ENCODE measurements at regions not wholly inside any gene's neighbourhood (a gene's known extent, or its start where the extent isn't known, plus 50 kb on each side); places are given as distances from the start of the nearest gene placed in this dataset.
"Not testable (repeated sequence)": the region's sequence is repeated elsewhere in the genome, so short reads cannot be mapped to it uniquely, and the experiment has no call there.

DNA sequence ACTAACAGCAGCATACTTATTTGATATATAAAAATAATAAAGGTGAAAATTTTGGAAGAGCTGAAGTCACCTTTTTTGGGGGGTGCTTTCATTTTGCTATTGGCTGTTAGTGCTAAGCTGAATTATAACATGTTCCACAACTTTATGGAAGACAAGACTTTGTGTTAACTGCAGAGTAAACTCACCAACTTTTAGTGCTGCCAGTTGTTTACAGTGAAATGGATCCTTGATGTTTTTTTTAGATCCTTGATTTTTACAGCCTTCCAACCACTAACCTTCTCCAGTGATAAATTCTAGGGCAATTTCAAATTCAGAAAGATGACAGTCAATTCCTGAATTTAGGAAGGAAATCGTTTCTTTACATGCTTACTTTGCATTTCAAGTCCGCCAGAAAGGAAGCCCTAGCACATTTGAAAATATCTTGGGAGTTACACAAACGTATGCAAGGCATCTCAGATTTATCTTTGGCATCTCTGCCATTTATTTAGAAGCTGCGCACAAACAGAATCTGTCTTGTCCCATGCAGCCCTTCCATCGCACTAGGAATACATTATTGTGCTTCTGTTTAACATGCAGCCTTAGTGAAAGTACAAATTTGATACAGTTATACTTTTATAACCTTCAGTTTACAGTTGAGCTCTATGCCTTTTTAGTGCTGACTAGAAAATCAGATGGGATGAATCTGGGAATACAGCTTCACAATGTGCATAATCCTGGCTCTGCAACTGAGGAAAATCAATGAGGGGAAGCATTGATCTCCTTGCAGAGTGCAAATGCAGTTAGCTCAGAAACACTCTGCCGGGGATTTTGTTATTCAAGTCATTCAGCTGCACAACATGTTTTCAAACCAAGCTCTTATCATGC, 142.4 kb upstream of the ZNF608 start:
- H3K36me3 Mint-ChIP-seq (ENCODE audit: low read depth), result peaks cover 10% of the 10 kb centered on the region
- peak overlapping the region; percentile 60 for H3K27ac Mint-ChIP-seq
- peaks cover 15% of the 10 kb centered on the region for H3K9me3 Mint-ChIP-seq
- Histone ChIP-seq H3K9ac (ENCODE audit: extremely low read depth, low read length, poor library complexity, severe bottlenecking) (no peak overlapping the region), H3K27me3 (ENCODE audit: control insufficient read depth, insufficient read depth, low read length, poor library complexity, severe bottlenecking) (no peaks in the 10 kb centered on the region), H3K4me3 (ENCODE audit: low read length) (no peak overlapping the region), H3K27ac (ENCODE audit: low read depth, low read length) (no peak overlapping the region), H3K36me3 (ENCODE audit: control insufficient read depth, insufficient read depth, low read length) (no peaks in the 10 kb centered on the region), H3K9me3 (ENCODE audit: control insufficient read depth, low read length) (peaks cover 18% of the 10 kb centered on the region), H3K4me1 (ENCODE audit: control insufficient read depth, insufficient read depth, low read length) (peaks cover 13% of the 10 kb centered on the region)
- no peak overlapping the region for H3K4me3 Mint-ChIP-seq
- peaks cover 32% of the 10 kb centered on the region for H3K4me1 Mint-ChIP-seq
- DNase-seq, result no peak
- WGBS, 2 experiments (ENCODE audit: insufficient coverage in 1 of 2, insufficient read length in 1 of 2), result 56 to 62% methylated on average over 5 to 6 of the region's 6 CpGs
- TF ChIP-seq, protein P1, sequence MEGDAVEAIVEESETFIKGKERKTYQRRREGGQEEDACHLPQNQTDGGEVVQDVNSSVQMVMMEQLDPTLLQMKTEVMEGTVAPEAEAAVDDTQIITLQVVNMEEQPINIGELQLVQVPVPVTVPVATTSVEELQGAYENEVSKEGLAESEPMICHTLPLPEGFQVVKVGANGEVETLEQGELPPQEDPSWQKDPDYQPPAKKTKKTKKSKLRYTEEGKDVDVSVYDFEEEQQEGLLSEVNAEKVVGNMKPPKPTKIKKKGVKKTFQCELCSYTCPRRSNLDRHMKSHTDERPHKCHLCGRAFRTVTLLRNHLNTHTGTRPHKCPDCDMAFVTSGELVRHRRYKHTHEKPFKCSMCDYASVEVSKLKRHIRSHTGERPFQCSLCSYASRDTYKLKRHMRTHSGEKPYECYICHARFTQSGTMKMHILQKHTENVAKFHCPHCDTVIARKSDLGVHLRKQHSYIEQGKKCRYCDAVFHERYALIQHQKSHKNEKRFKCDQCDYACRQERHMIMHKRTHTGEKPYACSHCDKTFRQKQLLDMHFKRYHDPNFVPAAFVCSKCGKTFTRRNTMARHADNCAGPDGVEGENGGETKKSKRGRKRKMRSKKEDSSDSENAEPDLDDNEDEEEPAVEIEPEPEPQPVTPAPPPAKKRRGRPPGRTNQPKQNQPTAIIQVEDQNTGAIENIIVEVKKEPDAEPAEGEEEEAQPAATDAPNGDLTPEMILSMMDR (conservative IDR thresholded peaks at IDR 0.05), result no peak
- H3K27me3 Mint-ChIP-seq (ENCODE audit: insufficient read depth), result no peaks in the 10 kb centered on the region

DNA sequence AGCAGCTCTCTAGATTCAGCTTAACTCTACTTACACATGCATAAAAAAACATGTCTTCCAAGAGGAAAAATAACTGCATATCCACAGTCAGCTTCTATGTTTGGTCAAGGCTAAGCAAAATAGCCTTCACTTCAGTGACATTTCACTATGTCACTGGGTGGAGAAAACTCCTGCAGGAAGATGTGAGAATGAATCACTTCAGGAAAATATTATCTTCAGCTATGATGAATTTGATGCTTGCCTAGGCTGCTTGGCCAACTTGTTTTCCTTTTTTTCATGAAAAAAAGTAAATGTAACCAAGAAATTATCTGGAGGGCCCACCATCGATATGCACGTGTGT, 143.0 kb upstream of the ZNF608 start:
- H3K4me3 Mint-ChIP-seq, result no peak overlapping the region
- H3K27ac Mint-ChIP-seq, result no peak overlapping the region
- Histone ChIP-seq H3K27ac (ENCODE audit: low read depth, low read length) (no peak overlapping the region), H3K36me3 (ENCODE audit: control insufficient read depth, insufficient read depth, low read length) (no peaks in the 10 kb centered on the region), H3K9ac (ENCODE audit: extremely low read depth, low read length, poor library complexity, severe bottlenecking) (no peak overlapping the region), H3K9me3 (ENCODE audit: control insufficient read depth, low read length) (peaks cover 18% of the 10 kb centered on the region), H3K4me3 (ENCODE audit: low read length) (no peak overlapping the region), H3K27me3 (ENCODE audit: control insufficient read depth, insufficient read depth, low read length, poor library complexity, severe bottlenecking) (no peaks in the 10 kb centered on the region), H3K4me1 (ENCODE audit: control insufficient read depth, insufficient read depth, low read length) (peaks cover 13% of the 10 kb centered on the region)
- peaks cover 10% of the 10 kb centered on the region for H3K36me3 Mint-ChIP-seq (ENCODE audit: low read depth)
- TF ChIP-seq, protein P1 (conservative IDR thresholded peaks at IDR 0.05), result no peak
- peaks cover 32% of the 10 kb centered on the region for H3K4me1 Mint-ChIP-seq
- no peak for DNase-seq
- peaks cover 15% of the 10 kb centered on the region for H3K9me3 Mint-ChIP-seq
- no peaks in the 10 kb centered on the region for H3K27me3 Mint-ChIP-seq (ENCODE audit: insufficient read depth)
- WGBS, 2 experiments (ENCODE audit: insufficient coverage in 1 of 2, insufficient read length in 1 of 2), result no CpG with 5 or more reads among the region's 2 CpGs

DNA sequence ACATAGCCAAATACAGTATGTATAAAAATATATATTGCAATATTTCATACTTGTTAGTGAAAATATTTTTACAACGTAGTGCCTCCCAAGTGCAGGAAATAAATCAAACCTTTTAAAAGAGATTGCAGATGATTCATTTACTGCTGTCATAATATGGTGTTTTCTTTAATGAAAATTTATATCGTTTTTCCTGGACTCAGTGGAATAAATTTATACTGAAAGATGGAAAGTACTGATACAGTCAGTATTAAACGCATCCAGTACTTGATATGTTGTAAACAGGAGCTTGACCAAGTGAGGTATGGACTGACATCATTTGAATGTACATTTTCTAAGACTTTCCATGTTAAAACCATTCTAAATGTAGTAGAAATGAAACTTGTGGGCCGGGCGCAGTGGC, 143.4 kb upstream of the ZNF608 start:
- Histone ChIP-seq H3K9ac (ENCODE audit: extremely low read depth, low read length, poor library complexity, severe bottlenecking) (no peak overlapping the region), H3K9me3 (ENCODE audit: control insufficient read depth, low read length) (peaks cover 18% of the 10 kb centered on the region), H3K4me1 (ENCODE audit: control insufficient read depth, insufficient read depth, low read length) (peaks cover 13% of the 10 kb centered on the region), H3K27ac (ENCODE audit: low read depth, low read length) (no peak overlapping the region), H3K36me3 (ENCODE audit: control insufficient read depth, insufficient read depth, low read length) (no peaks in the 10 kb centered on the region), H3K27me3 (ENCODE audit: control insufficient read depth, insufficient read depth, low read length, poor library complexity, severe bottlenecking) (no peaks in the 10 kb centered on the region), H3K4me3 (ENCODE audit: low read length) (no peak overlapping the region)
- 91 to 93% methylated on average over 4 to 5 of the region's 5 CpGs for WGBS, 2 experiments (ENCODE audit: insufficient coverage in 1 of 2, insufficient read length in 1 of 2)
- peaks cover 32% of the 10 kb centered on the region for H3K4me1 Mint-ChIP-seq
- peaks cover 15% of the 10 kb centered on the region for H3K9me3 Mint-ChIP-seq
- peak overlapping the region; percentile 26 for H3K27ac Mint-ChIP-seq
- TF ChIP-seq, protein P1 (conservative IDR thresholded peaks at IDR 0.05), result no peak
- H3K36me3 Mint-ChIP-seq (ENCODE audit: low read depth), result peaks cover 10% of the 10 kb centered on the region
- H3K27me3 Mint-ChIP-seq (ENCODE audit: insufficient read depth), result no peaks in the 10 kb centered on the region
- no peak overlapping the region for H3K4me3 Mint-ChIP-seq
- no peak for DNase-seq

DNA sequence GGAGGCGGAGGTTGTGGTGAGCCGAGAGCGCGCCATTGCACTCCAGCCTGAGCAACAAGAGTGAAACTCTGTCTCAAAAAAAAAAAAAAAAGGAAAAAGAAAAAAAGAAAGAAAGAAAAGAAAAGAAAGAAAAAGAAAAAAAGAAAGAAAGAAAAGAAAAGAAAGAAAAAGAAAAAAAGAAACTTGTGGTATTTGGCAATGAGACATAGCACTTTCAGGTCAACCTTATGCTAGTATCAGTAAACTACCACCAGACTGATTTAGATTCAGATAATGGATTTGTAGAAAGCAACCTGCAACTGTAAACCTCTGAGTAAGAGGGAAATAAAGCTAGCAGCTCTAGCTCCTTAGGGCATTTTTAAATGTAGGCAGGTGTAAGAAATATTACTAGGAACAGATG, 144.0 kb upstream of the ZNF608 start:
- WGBS, 2 experiments (ENCODE audit: insufficient coverage in 1 of 2, insufficient read length in 1 of 2), result 77 to 98% methylated on average over 2 to 4 of the region's 4 CpGs
- H3K9ac ChIP-seq (ENCODE audit: extremely low read depth, low read length, poor library complexity, severe bottlenecking), result not testable (repeated sequence)

More for the DNA sequence above, 144.0 kb upstream of the ZNF608 start:
- H3K27ac Mint-ChIP-seq; H3K4me3 Mint-ChIP-seq; H3K27ac ChIP-seq (ENCODE audit: low read depth, low read length); H3K4me3 ChIP-seq (ENCODE audit: low read length); H3K27me3 ChIP-seq (ENCODE audit: control insufficient read depth, insufficient read depth, low read length, poor library complexity, severe bottlenecking); DNase-seq; H3K36me3 ChIP-seq (ENCODE audit: control insufficient read depth, insufficient read depth, low read length); H3K36me3 Mint-ChIP-seq (ENCODE audit: low read depth); H3K27me3 Mint-ChIP-seq (ENCODE audit: insufficient read depth): not testable (repeated sequence)
- peaks cover 37% of the 10 kb centered on the region for H3K4me1 Mint-ChIP-seq
- H3K9me3 ChIP-seq (ENCODE audit: control insufficient read depth, low read length), result peaks cover 13% of the 10 kb centered on the region
- H3K4me1 ChIP-seq (ENCODE audit: control insufficient read depth, insufficient read depth, low read length), result peaks cover 13% of the 10 kb centered on the region
- H3K9me3 Mint-ChIP-seq, result peaks cover 15% of the 10 kb centered on the region
